H9 (cell line): ENCODE measurements at regions not wholly inside any gene's neighbourhood (a gene's known extent, or its start where the extent isn't known, plus 50 kb on each side); places are given as distances from the start of the nearest gene placed in this dataset.

Experiments used
- DNase-seq: peaks from one replicate; pipeline ENCODE4 v3.0.0-alpha.2; 2017
- H2AFZ ChIP-seq: one replicate; pipeline ENCODE4 v1.6.1; 2013; ENCODE audit warnings: mild to moderate bottlenecking, low read length, control low read depth, moderate library complexity
- H2AK5ac ChIP-seq: 2 replicates; pipeline ENCODE4 v1.6.1; 2013; ENCODE audit warnings: low read length, control low read depth, mixed read lengths; ENCODE audit not compliant: insufficient read length
- H2BK120ac ChIP-seq: one replicate; pipeline ENCODE4 v1.6.1; 2013; ENCODE audit warnings: low read depth, mild to moderate bottlenecking, low read length, control low read depth, inconsistent platforms; ENCODE audit not compliant: poor library complexity, severe bottlenecking
- H2BK12ac ChIP-seq: 2 replicates; pipeline ENCODE4 v1.6.1; 2013; ENCODE audit warnings: low read length, control low read depth, mixed read lengths, low read depth; ENCODE audit not compliant: insufficient read length
- H2BK15ac ChIP-seq: 2 replicates; pipeline ENCODE4 v1.6.1; 2013; ENCODE audit warnings: low read depth, low read length, control low read depth
- H2BK20ac ChIP-seq: one replicate; pipeline ENCODE4 v1.6.1; 2013; ENCODE audit warnings: low read depth, mild to moderate bottlenecking, low read length, control low read depth, inconsistent platforms; ENCODE audit not compliant: poor library complexity, severe bottlenecking
- H2BK5ac ChIP-seq: 2 replicates; pipeline ENCODE4 v1.6.1; 2013; ENCODE audit warnings: low read length, control low read depth, mixed read lengths; ENCODE audit not compliant: insufficient read length
- H3K14ac ChIP-seq: 2 replicates; pipeline ENCODE4 v1.6.1; 2013; ENCODE audit warnings: low read length, control low read depth; ENCODE audit not compliant: insufficient read depth
- H3K18ac ChIP-seq: 2 replicates; pipeline ENCODE4 v1.6.1; 2013; ENCODE audit warnings: low read depth, mild to moderate bottlenecking, mixed read lengths, low read length, control low read depth; ENCODE audit not compliant: insufficient read length
- H3K23ac ChIP-seq: 2 replicates; pipeline ENCODE4 v1.6.1; 2013; ENCODE audit warnings: low read length, control low read depth, mixed read lengths, low read depth; ENCODE audit not compliant: insufficient read length
- H3K23me2 ChIP-seq: 2 replicates; pipeline ENCODE4 v1.6.1; 2013; ENCODE audit warnings: low read depth, mild to moderate bottlenecking, mixed read lengths, low read length, control low read depth; ENCODE audit not compliant: insufficient read length, poor library complexity, severe bottlenecking
- H3K27ac ChIP-seq: 2 replicates; pipeline ENCODE4 v1.5.1; 2013; ENCODE audit warnings: low read length, control low read depth, mixed read lengths, low read depth; ENCODE audit not compliant: insufficient read length
- H3K27me3 ChIP-seq: 2 replicates; pipeline ENCODE4 v1.6.1; 2013; ENCODE audit warnings: low read length, control low read depth, inconsistent platforms; ENCODE audit not compliant: insufficient read depth
- H3K4ac ChIP-seq: 2 replicates; pipeline ENCODE4 v1.6.1; 2013; ENCODE audit warnings: low read depth, mild to moderate bottlenecking, control low read depth, inconsistent platforms, low read length, moderate library complexity
- H3K4me1 ChIP-seq: 2 replicates; pipeline ENCODE4 v1.6.1; 2013; ENCODE audit warnings: low read length, control low read depth, inconsistent platforms; ENCODE audit not compliant: insufficient read depth
- H3K4me2 ChIP-seq: 2 replicates; pipeline ENCODE4 v1.6.1; 2013; ENCODE audit warnings: low read length, control low read depth, mixed read lengths; ENCODE audit not compliant: insufficient read length, insufficient read depth
- H3K56ac ChIP-seq: 2 replicates; pipeline ENCODE4 v1.6.1; 2013; ENCODE audit warnings: low read depth, mild to moderate bottlenecking, mixed read lengths, low read length, control low read depth; ENCODE audit not compliant: insufficient read length
- H3K79me1 ChIP-seq: 2 replicates; pipeline ENCODE4 v1.6.1; 2013; ENCODE audit warnings: low read depth, mild to moderate bottlenecking, moderate library complexity, low read length, control low read depth, inconsistent platforms; ENCODE audit not compliant: insufficient read depth, poor library complexity, severe bottlenecking
- H3K79me2 ChIP-seq: 2 replicates; pipeline ENCODE4 v1.6.1; 2013; ENCODE audit warnings: low read length, control low read depth, inconsistent platforms; ENCODE audit not compliant: insufficient read depth
- H3K9ac ChIP-seq: 2 replicates; pipeline ENCODE4 v1.6.1; 2013; ENCODE audit warnings: low read length, control low read depth, mixed read lengths; ENCODE audit not compliant: insufficient read length; ENCODE audit errors: extremely low read depth
- H3K9me3 ChIP-seq: one replicate; pipeline ENCODE4 v1.6.1; 2013; ENCODE audit warnings: low read depth, low read length, inconsistent platforms; ENCODE audit not compliant: control insufficient read depth
- H3T11ph ChIP-seq: one replicate; pipeline ENCODE4 v1.6.1; 2013; ENCODE audit warnings: mild to moderate bottlenecking, low read length, control low read depth, inconsistent platforms
- H4K20me1 ChIP-seq: one replicate; pipeline ENCODE4 v1.6.1; 2013; ENCODE audit not compliant: control insufficient read depth, insufficient read length, insufficient read depth
- H4K5ac ChIP-seq: 2 replicates; pipeline ENCODE4 v1.6.1; 2013; ENCODE audit warnings: low read depth, mild to moderate bottlenecking, mixed read lengths, low read length, control low read depth; ENCODE audit not compliant: insufficient read length
- H4K8ac ChIP-seq: replicated peaks from 2 replicates; pipeline ENCODE4 v1.6.1; 2013; ENCODE audit warnings: low read length, control low read depth, mixed read lengths, low read depth; ENCODE audit not compliant: insufficient read length
- H4K91ac ChIP-seq: 2 replicates; pipeline ENCODE4 v1.6.1; 2013; ENCODE audit warnings: low read depth, mild to moderate bottlenecking, moderate library complexity, mixed read lengths, low read length, control low read depth; ENCODE audit not compliant: insufficient read length
- H3K27ac Mint-ChIP-seq, 3 experiments: 2 replicates in 2 of 3; 3 replicates in 1 of 3; pipeline ENCODE4 v1.8.0; 2020 to 2021; ENCODE audit warnings: mixed read lengths in 3 of 3, mild to moderate bottlenecking in 1 of 3, moderate library complexity in 1 of 3
- H3K27me3 Mint-ChIP-seq: 2 replicates; pipeline ENCODE4 v1.8.0; 2021; ENCODE audit warnings: low read depth, mild to moderate bottlenecking, moderate library complexity, mixed read lengths
- H3K36me3 Mint-ChIP-seq, 3 experiments: 2 replicates in 2 of 3; 3 replicates in 1 of 3; pipeline ENCODE4 v1.8.0; 2020 to 2021; ENCODE audit warnings: low read depth in 3 of 3, mixed read lengths in 3 of 3; ENCODE audit not compliant: insufficient read depth in 1 of 3
- H3K4me1 Mint-ChIP-seq, 2 experiments: 2 replicates each; pipeline ENCODE4 v1.8.0; 2020; ENCODE audit warnings: mixed read lengths in 2 of 2
- H3K4me3 Mint-ChIP-seq, 2 experiments: 2 replicates in 1 of 2; 3 replicates in 1 of 2; pipeline ENCODE4 v1.8.0; 2020 to 2021; ENCODE audit warnings: mild to moderate bottlenecking in 2 of 2, mixed read lengths in 2 of 2, moderate library complexity in 1 of 2
- H3K9me3 Mint-ChIP-seq, 2 experiments: 2 replicates in 1 of 2; 3 replicates in 1 of 2; pipeline ENCODE4 v1.8.0; 2020; ENCODE audit warnings: mild to moderate bottlenecking in 2 of 2, mixed read lengths in 2 of 2, moderate library complexity in 1 of 2
- CTCF ChIP-seq: fragments of 200-600 bp; sonication (generic); conservative IDR thresholded peaks from 3 replicates; pipeline ENCODE4 v1.8.0; 2021; ENCODE audit warnings: antibody characterized with exemption, mild to moderate bottlenecking

- no peak overlapping the region for H3K27ac ChIP-seq
These were observed 1070.7 kb downstream of the CNTNAP5 start for GRCh38 chr2:125095826-125096225.

More at GRCh38 chr2:125095826-125096225, 1070.7 kb downstream of the CNTNAP5 start:
- Histone ChIP-seq H4K20me1 (no peaks in the 10 kb centered on the region), H4K91ac (no peak overlapping the region), H3K27me3 (no peaks in the 10 kb centered on the region), H3K9ac (no peak overlapping the region), H3K4me1 (no peaks in the 10 kb centered on the region), H3K4me2 (no peak overlapping the region), H3K14ac (no peak overlapping the region), H3K79me2 (no peaks in the 10 kb centered on the region), H2AFZ (no peak overlapping the region), H3K79me1 (no peaks in the 10 kb centered on the region), H4K5ac (no peak overlapping the region), H4K8ac (no peak overlapping the region), H2BK120ac (no peak overlapping the region), H2BK5ac (no peak overlapping the region), H3K23ac (no peak overlapping the region), H3K9me3 (no peaks in the 10 kb centered on the region), H3K4ac (no peak overlapping the region), H3K23me2 (no peaks in the 10 kb centered on the region), H2AK5ac (no peak overlapping the region), H2BK15ac (no peak overlapping the region), H3K18ac (no peak overlapping the region), H3T11ph (no peak overlapping the region), H3K56ac (no peak overlapping the region), H2BK20ac (no peak overlapping the region), H2BK12ac (no peak overlapping the region)
- Mint-ChIP-seq H3K27me3 (no peaks in the 10 kb centered on the region), H3K9me3 (no peaks in the 10 kb centered on the region), H3K4me1 (no peaks in the 10 kb centered on the region), H3K36me3 (no peaks in the 10 kb centered on the region), H3K4me3 (no peak overlapping the region), H3K27ac (no peak overlapping the region)
- DNase-seq: no peak
- TF ChIP-seq CTCF: no peak
